ENCODE measurements at regions not wholly inside any gene's neighbourhood (a gene's known extent, or its start where the extent isn't known, plus 50 kb on each side); places are given as distances from the start of the nearest gene placed in this dataset.
"Not testable (repeated sequence)": the region's sequence is repeated elsewhere in the genome, so short reads cannot be mapped to it uniquely, and the experiment has no call there.

DNA sequence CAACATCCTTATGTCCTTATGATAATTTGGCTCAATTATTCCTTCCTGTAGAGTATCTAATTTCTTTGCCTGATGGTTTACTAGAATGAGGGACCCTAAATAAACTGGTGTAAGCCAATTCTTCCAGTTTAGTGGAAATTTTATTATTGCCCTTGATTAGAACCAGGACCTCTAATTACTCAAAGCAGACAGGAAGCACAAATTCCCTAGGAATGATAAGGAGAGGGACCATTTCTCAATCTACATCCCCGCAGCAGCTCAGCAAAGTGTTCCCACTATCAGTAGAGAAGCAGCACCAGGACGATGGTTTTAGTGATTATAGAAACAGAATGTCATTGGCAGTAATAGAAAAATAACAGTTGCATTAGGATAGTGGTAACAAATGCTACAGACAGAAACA lies 97.1 kb downstream of the PLPPR4 start:
- DNase-seq (ENCODE audit: insufficient read length, low spot score) = no peak
- FAIRE-seq = no peak

DNA sequence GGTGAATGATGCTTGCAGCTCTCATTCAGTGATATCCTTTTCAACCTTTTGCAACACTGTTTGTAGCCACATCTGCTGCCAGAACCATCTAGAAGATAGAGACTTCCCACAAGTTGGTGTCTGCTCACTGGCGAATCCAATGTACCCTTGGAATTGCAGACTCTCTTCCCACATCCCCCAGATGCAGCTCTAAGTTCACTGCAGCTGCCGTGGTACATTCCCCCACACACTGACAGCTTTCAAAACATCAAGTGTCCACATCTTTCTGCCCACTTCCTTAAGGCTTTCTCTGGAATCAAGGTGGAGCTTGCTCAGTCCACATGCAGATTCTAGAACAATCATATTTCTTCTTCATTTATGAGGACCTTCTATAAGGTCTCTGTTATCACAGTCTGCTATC lies 99.2 kb downstream of the PLPPR4 start:
- no peak for DNase-seq (ENCODE audit: insufficient read length, low spot score)
- no peak for FAIRE-seq

DNA sequence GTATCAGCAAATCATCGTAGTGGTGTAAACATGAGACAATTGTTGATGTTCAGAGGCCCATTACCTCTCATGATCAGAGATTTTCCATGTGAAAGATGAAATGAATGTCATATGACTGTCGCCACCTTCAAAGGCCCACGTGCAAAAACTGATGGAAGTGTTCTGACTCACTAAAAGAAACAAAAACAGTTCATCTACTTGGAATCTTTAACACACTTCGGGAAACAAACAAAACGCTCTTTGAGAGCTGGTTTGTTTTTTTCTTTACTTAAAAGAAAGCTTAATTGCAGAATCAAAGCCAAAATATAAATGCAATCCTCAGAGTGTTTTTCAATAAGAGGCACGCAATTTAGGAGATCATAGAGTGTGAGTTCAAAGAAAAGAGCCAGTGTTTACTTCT lies 100.8 kb downstream of the PLPPR4 start:
- FAIRE-seq (no peak), DNase-seq (ENCODE audit: insufficient read length, low spot score) (no peak)

DNA sequence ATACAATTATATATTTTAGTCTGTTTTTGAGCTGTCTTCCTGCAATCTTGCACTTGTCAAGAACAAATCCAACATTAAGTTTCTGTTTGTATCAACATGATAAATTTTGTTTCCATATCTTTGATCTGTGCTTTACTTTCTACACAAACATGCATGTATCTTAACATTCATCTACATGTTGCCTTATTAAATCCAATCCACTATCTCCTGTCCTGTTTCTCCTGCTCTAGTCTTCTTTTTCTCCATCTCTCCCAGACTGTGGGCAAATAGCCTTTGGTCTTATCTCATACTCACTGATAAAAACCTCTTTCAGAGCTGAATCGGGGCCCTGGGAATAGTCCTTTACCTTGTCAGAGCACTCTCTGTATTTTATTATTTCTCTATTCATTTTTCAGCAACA lies 101.3 kb downstream of the PLPPR4 start:
- FAIRE-seq (no peak), DNase-seq (ENCODE audit: insufficient read length, low spot score) (no peak)

DNA sequence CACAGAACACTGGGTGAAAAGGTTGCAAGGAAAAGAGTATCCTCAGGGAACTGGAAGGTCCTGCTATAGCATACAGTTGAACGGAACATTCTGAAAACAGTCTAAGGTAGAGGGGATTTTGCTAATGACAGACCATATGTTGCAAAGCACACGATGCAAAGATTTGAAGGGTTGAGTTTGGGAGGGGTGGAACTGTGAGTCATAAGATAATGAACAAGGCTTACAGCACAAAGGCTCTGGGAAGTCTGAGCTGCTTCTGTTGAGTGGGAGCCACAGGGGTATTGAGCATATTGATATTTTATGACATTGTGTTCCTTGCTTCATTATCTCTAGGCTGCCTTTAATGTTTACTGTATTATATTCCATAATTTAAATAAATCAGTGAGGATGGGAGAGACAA lies 104.9 kb downstream of the PLPPR4 start:
- FAIRE-seq (no peak), DNase-seq (ENCODE audit: insufficient read length, low spot score) (no peak)

DNA sequence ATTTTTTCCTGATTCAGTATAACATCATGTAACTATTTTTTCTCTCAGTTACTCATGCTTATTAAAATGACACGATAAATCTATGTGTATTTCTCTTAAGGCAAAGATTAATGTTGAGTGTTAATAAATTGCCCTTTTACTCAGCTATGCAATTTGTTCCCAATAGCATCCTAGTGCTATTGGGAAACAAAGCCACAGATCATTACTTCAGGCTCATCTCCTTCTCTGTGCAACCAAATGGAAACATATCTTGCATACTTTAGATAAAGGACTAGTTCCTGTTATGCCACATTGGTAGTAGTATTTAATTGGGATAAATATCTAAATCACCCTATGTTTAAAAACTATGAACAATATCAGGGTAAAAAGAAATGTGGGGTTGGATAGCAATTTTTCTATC lies 106.2 kb downstream of the PLPPR4 start:
- FAIRE-seq (no peak), DNase-seq (ENCODE audit: insufficient read length, low spot score) (no peak)

DNA sequence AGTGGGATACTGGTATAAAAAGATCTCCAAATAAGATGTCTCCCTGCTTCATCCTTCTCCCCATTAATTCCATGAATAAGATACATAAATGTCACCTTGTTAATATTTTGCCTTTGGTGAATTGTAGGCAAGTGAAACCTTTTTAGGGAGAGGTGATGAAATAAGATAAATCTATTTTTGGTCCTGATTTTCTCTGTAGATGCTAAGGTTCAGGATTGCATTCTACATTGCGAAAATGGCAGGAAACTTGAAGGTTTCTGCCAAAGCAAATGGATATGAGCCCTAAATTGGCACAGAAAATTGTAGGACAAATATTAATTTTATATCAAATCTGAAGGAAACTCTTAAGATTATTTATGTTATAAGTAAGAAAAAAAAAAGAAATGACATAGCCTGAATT lies 107.1 kb downstream of the PLPPR4 start:
- no peak for FAIRE-seq
- no peak for DNase-seq (ENCODE audit: insufficient read length, low spot score)

DNA sequence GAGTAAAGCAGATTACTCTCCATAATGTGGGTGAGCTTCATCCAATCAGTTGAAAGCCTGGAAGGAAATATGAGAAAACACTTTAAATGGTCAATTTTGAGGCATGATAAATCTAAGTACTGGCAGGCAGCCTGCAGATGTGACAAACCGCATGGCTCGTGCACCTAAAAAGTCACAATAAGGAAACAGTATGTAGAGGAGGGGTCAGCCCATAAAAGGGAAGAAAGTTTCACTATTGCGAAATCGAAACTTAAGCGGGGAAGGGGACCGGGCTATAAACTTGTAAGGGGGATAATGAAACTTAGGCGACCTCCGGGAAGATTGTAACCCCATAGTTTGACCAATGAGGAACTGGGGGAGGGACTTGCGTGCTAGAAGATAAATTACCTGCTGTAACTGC lies 109.8 kb downstream of the PLPPR4 start:
- DNase-seq (ENCODE audit: insufficient read length, low spot score) (no peak), FAIRE-seq (no peak)

DNA sequence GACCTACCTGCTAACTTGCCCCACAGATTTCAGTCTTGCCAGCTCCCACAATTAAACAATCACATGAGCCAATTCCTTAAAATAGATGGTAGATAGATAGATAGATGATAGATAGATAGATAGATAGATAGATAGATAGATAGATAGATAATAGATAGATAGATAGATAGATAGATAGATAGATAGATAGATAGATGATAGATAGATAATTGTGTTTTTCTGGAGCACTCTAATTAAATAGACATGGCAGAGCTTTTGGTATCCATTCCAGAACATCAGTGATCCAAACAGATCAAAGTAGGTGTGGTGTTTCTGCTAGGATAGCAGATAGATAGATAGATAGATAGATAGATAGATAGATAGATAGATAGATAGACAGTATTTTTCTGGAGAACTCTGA lies 110.4 kb downstream of the PLPPR4 start:
- not testable (repeated sequence) for DNase-seq (ENCODE audit: insufficient read length, low spot score); FAIRE-seq

DNA sequence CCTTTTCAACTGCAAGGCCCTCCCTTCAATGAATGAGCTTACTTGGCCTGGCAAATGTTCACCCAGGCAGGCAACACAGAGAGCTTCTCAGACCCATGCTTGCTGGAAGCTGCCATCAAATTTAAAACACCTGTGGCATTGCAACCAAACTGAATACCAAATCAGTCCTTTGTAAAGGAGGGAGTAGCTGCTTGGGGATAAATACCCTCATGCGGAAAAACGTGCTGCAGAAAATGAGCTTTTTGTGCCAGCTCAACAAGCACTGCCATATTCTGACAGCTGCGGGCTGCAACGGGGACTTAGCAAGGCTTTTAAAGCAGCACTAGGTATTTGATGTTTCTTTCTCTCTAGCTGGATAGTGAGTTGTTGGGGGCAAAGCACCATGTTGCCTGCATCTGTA lies 119.7 kb downstream of the PLPPR4 start:
- FAIRE-seq = no peak
- DNase-seq (ENCODE audit: insufficient read length, low spot score) = no peak

DNA sequence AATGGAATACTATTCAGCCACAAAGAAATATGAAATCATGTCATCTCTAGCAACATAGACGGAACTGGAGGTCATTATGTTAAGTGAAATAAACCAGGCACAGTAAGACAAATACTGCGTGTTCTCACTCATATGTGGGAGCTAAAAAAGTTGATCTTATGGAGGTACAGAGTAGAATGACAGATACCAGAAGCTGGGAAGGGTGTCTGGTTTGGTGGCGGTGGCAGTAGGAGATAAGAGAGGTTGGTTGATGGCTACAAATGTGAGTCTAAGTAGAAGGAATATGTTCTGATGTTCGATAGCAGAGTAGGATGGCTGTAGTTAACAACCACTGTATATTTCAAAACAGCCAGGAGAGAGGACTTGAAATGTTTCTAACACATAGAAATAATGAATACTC lies 121.6 kb downstream of the PLPPR4 start:
- DNase-seq (ENCODE audit: insufficient read length, low spot score) (no peak), FAIRE-seq (no peak)

DNA sequence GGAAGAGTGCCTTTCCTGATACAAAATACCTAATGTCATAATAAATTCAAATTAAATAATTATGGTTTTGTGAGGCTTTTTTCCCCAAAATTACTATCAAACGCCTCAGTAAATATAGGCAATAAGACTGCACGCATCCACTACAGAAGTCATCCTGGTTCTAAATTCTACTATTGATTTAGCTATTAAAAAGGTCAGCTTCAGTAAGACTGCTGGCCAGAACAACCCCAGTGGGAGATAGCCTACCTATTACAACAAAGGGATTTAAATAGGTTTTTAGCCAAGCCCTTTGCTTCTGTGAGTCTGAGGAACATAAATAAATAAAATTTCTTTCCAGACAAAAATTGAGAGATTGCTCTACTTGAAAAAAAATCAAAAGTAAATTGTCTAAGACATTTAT lies 132.1 kb downstream of the PLPPR4 start:
- FAIRE-seq = no peak
- no peak for DNase-seq (ENCODE audit: insufficient read length, low spot score)

DNA sequence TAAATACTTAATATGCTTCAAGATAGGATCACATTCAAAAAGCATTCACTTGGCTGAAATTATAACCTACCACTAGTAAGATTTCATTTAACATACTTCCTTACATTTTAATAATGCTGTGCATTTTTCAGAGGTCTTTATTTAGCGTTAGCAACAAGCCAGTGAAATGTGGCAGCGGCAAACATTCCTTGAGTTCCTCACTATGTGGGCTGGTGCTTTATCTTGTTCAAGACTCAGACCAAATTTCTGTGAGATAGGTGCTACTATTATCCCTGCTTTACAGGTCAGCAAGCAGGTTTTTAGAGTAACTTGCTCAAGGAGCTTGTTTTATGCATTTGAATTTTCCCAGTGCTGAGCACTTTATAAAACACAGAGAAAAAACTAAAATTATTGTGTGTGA lies 132.7 kb downstream of the PLPPR4 start:
- FAIRE-seq (no peak), DNase-seq (ENCODE audit: insufficient read length, low spot score) (no peak)

DNA sequence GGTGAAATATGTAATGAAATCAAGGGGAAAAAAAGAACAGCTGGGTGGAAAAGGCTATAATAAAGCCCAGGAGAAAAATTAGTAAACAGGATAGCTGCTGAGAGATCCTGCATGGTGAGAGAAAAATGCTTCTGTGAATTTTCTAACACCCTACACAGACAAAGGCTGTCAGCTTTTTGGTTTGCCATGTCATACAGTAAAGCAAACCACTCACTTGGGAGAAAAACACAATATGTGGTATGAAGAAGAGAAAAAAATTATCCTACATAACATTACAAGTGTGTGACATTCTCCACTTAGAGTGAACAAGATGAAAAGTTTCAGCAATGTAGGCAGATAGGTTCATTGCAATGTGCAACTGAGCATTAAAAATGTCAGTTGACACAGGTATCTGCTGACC lies 133.6 kb downstream of the PLPPR4 start:
- FAIRE-seq (no peak), DNase-seq (ENCODE audit: insufficient read length, low spot score) (no peak)

DNA sequence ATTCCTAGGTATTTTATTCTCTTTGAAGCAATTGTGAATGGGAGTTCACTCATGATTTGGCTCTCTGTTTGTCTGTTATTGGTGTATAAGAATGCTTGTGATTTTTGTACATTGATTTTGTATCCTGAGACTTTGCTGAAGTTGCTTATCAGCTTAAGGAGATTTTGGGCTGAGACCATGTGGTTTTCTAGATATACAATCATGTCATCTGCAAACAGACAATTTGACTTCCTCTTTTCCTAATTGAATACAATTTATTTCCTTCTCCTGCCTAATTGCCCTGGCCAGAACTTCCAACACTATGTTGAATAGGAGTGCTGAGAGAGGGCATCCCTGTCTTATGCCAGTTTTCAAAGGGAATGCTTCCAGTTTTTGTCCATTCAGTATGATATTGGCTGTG lies 137.3 kb downstream of the PLPPR4 start:
- FAIRE-seq; DNase-seq (ENCODE audit: insufficient read length, low spot score): not testable (repeated sequence)

DNA sequence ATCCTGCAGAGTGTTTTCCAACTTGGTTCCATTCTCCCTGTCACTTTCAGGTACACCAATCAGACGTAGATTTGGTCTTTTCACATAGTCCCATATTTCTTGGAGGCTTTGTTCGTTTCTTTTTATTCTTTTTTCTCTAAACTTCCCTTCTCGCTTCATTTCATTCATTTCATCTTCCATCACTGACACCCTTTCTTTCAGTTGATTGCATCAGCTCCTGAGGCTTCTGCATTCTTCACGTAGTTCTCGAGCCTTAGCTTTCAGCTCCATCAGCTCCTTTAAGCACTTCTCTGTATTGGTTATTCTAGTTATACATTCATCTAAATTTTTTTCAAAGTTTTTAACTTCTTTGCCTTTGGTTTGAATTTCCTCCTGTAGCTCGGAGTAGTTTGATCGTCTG lies 140.1 kb downstream of the PLPPR4 start:
- not testable (repeated sequence) for FAIRE-seq; DNase-seq (ENCODE audit: insufficient read length, low spot score)

DNA sequence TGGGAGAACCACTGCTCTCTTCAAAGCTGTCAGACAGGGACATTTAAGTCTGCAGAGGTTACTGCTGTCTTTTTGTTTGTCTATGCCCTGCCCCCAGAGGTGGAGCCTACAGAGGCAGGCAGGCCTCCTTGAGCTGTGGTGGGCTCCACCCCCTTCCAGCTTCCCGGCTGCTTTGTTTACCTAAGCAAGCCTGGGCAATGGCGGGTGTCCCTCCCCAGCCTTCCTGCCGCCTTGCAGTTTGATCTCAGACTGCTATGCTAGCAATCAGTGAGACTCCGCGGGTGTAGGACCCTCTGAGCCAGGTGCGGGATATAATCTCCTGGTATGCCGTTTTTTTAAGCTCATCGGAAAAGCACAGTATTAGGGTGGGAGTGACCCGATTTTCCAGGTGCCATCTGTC lies 141.0 kb downstream of the PLPPR4 start:
- not testable (repeated sequence) for FAIRE-seq

DNA sequence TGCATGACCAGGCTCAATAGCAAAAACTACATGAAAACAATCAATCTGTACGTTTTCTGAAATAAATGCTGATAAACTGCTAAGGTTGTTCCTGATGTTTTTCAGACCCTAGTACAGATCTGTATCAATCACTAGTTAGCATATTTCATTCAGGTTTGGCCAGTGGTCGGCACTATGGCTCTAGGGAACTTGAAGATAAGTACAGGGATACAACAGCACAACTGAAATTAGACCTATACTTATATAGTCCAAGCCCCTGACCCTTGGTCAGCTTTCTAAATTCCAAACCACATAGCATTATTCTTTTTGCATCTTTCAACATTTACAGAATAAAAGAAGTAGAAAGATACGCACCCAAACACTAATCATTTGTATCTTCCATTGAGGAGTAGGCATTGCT lies 142.7 kb downstream of the PLPPR4 start:
- no peak for FAIRE-seq
- no peak for DNase-seq (ENCODE audit: insufficient read length, low spot score)

More for the DNA sequence above, 141.0 kb downstream of the PLPPR4 start:
- not testable (repeated sequence) for DNase-seq (ENCODE audit: insufficient read length, low spot score)

DNA sequence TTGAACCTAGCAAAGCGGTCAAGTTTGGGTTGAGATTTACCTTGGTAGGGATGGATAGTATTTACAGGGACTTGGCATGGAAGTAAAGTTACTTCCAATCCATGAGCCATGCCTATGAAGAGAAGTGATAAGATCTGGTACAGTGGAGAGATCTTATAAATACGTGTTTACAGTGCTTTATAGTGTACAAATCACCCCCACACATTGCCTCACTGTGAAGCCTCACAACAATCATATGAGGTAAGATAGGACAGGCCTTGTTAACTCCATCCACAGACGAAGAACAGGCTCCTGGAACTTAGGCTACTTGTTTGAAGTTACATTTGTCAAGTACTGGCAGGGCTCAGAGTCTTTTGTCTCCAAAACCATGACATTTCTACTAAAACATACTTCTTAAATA lies 159.8 kb downstream of the PLPPR4 start:
- FAIRE-seq (no peak), DNase-seq (ENCODE audit: insufficient read length, low spot score) (no peak)

DNA sequence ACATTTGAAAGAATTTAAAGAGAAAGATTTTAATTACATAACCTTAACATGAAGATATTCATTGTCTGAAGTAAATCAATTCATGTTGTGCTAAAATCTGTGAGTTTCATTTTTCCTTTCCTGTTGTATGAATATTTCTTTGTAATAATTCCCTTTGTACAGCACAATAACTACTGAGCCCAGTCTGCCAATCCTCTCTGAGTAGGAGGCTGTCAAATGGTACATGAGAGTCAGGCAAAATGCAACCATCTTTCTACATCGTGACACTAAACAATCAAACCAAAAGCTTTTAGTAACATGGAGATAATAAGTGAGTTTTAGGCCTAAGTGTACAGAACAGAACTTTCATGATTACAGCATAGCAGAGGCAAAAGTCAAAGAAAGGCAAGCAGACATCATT lies 165.5 kb downstream of the PLPPR4 start:
- DNase-seq (ENCODE audit: insufficient read length, low spot score) (no peak), FAIRE-seq (no peak)

DNA sequence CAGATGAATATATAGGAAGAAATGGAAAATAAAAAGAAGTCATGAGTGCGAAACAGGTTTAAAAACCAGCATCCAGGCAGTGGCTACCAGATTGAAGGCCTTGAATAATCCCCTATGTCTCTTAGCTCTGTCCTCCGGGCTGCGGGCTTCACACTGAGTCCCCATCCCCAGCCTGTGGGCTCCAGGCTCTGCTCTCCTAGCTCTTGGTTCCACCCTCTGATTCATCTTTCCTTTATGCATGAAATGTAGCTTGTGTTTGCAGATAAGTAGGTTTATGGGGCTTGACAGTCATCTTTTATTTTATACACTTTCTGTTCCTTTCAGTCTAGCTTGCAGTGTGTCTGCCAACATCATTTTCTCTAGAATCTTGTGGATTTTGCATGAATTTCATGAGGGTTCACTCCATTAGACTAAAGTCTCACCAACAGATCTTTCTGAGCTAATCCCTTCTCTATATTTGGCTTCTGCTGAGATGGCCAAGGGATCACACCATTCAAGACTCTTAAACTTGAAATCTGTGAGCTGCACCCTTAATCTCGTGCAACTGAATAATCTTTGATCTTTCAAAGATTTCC lies 174.5 kb downstream of the PLPPR4 start:
- DNase-seq (ENCODE audit: insufficient read length, low spot score) = no peak
- no peak for FAIRE-seq

DNA sequence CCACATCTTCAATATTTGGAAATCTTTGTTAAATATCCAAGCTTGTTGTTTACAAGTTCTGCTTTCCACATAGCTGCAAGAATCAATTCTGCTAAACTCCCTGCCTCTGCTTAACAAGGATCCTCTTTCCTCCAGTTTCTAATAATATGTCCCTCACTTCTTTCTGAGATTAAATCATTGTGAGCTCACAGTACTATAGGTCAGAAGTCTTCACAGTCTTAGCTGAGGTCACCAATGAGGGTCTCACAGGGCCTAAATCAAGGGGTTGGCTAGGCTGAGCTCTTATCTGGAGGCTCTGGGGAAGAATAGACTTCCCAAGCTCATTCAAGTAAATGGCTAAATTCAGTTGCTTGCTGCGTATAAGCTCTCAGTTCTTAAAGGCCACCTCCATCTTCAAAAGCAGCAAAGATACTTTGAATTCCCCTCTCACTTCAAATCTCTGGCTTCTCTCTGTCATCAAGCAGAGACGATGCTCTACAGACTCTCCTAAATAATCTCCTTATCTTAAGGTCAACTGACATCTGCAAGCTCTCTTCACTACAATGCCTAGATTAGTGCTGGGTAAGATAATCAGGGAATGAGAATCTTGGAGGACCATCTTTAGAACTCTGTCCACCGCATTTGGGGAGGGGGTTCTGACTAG lies 175.3 kb downstream of the PLPPR4 start:
- DNase-seq (ENCODE audit: insufficient read length, low spot score) = no peak
- FAIRE-seq = no peak

Measured in HTR-8/SVneo (cell line).